Loucy (cell line): ENCODE measurements at regions not wholly inside any gene's neighbourhood (a gene's known extent, or its start where the extent isn't known, plus 50 kb on each side); places are given as distances from the start of the nearest gene placed in this dataset.

Source experiments
- CTCF ChIP-seq: fragments of 200-600 bp; sonication (generic); conservative IDR thresholded peaks from 2 replicates; pipeline ENCODE4 v1.5.1; 2014; ENCODE audit warnings: mild to moderate bottlenecking, antibody characterized with exemption, low read length
- EZH2phosphoT487 ChIP-seq: fragments of 200-600 bp; IDR thresholded peaks from 2 replicates; pipeline ENCODE4 v1.6.1; 2018; ENCODE audit warnings: antibody characterized with exemption, mild to moderate bottlenecking, moderate library complexity, borderline replicate concordance

DNA sequence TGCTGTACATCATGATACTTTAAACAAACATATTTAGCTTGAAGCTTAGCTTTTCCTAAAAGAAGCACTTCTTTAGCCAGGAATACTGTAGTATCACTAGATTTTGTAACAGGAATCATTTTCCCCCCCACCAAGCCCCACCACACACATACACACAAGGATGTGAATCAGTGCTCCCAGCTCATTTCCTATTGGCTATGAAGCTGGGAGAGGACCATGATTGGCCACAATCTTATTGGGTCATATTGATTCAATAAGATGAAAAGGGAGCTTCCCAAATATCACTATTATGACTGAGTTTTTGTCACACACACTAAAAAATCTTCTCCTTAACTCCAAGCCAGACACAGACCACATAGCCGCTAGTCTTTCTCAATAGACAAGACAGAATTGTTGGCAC, 140.5 kb upstream of the TNFAIP3 start:
- TF ChIP-seq CTCF: no peak
- no peak for TF ChIP-seq EZH2phosphoT487
